ENCODE measurements at regions not wholly inside any gene's neighbourhood (a gene's known extent, or its start where the extent isn't known, plus 50 kb on each side); places are given as distances from the start of the nearest gene placed in this dataset.

- H3K27me3 ChIP-seq = no peaks in the 10 kb centered on the region
- no peaks in the 10 kb centered on the region for H3K4me1 ChIP-seq
- H3K9me3 ChIP-seq = no peaks in the 10 kb centered on the region
- ATAC-seq = no peak
- no peak for DNase-seq
- no peaks in the 10 kb centered on the region for H3K36me3 ChIP-seq (replicated peaks in 1 of 2; ENCODE audit: insufficient read depth in 1 of 2, low read depth in 2 of 2)
- no peak overlapping the region for H3K4me3 ChIP-seq
- H3K27ac ChIP-seq = no peak overlapping the region
- WGBS, 2 donors = 56 to 61% methylated on average over 2 of the region's 2 CpGs
- TF ChIP-seq POLR2A (IDR thresholded peaks at IDR 0.05) (no peak), CTCF (IDR thresholded peaks at IDR 0.05) (no peak)
- intact Hi-C loops (cut with DNase I) = no loop called here
Measured at GRCh38 chr20:23277316-23277715, 73.3 kb upstream of the NXT1 start.

GRCh38 chr20:23273776-23274175, 76.8 kb upstream of the NXT1 start:
- no peak for DNase-seq
- no peak for ATAC-seq
- H3K36me3 ChIP-seq (replicated peaks in 1 of 2; ENCODE audit: insufficient read depth in 1 of 2, low read depth in 2 of 2) = no peaks in the 10 kb centered on the region

GRCh38 chr20:23272176-23273029, 78.2 kb upstream of the NXT1 start:
- intact Hi-C loops (cut with DNase I) = no loop called here
- no peaks in the 10 kb centered on the region for H3K27me3 ChIP-seq
- ATAC-seq = no peak

More at GRCh38 chr20:23273776-23274175, 76.8 kb upstream of the NXT1 start:
- Histone ChIP-seq H3K4me3 (no peak overlapping the region), H3K27me3 (no peaks in the 10 kb centered on the region), H3K4me1 (no peaks in the 10 kb centered on the region), H3K27ac (no peak overlapping the region), H3K9me3 (peaks cover 0 to under 1% (median 0%) of the 10 kb centered on the region in 3 donors)
- TF ChIP-seq CTCF (IDR thresholded peaks at IDR 0.05) (no peak), POLR2A (IDR thresholded peaks at IDR 0.05) (no peak)
- intact Hi-C loops (cut with DNase I) = no loop called here
- WGBS, 2 donors = 60 to 64% methylated on average over 1 to 3 of the region's 3 CpGs

DNA sequence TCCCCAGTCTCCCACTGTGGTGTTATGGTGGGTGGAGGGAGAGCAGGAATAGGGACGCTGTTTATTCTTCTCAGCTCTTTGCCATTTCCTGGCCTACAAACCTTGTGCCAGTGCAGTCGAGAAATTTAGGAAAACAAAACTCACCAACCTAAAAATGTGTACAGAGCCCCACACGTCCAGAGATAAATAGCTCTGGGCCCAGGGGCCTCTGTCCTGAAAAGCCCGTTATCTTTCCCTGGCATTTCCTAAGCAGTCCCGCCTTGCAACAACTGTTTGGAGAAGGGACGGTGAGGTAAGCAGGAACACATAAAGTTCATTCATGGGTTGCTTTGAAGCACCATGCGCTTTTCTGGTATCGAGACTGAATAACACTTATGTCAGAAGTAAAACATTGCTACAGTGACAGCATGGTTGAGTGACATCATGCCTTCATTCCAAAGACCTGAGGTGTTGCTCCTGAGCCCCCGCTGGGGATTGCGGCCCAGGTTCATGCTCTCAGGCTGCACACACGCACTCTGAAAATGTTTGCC, 80.1 kb upstream of the NXT1 start:
- TF ChIP-seq CTCF (IDR thresholded peaks at IDR 0.05) (no peak), POLR2A (IDR thresholded peaks at IDR 0.05) (no peak)
- Histone ChIP-seq H3K27ac (no peak overlapping the region), H3K36me3 (replicated peaks in 1 of 2; ENCODE audit: insufficient read depth in 1 of 2, low read depth in 2 of 2) (no peaks in the 10 kb centered on the region), H3K9me3 (peaks cover 0 to 6% (median 0%) of the 10 kb centered on the region in 3 donors), H3K27me3 (no peaks in the 10 kb centered on the region), H3K4me3 (no peak overlapping the region), H3K4me1 (no peaks in the 10 kb centered on the region)
- intact Hi-C loops (cut with DNase I) = no loop called here
- DNase-seq (no peak), ATAC-seq (no peak)
- WGBS, 2 donors = 39 to 54% methylated on average over 10 to 11 of the region's 11 CpGs

More at GRCh38 chr20:23272176-23273029, 78.2 kb upstream of the NXT1 start:
- no peaks in the 10 kb centered on the region for H3K4me1 ChIP-seq
- H3K27ac ChIP-seq = no peak overlapping the region
- WGBS, 2 donors = 83% methylated on average over 5 to 6 of the region's 6 CpGs
- TF ChIP-seq CTCF (IDR thresholded peaks at IDR 0.05) = no peak
- no peak for TF ChIP-seq POLR2A (IDR thresholded peaks at IDR 0.05)
- no peak overlapping the region for H3K4me3 ChIP-seq
- no peaks in the 10 kb centered on the region for H3K36me3 ChIP-seq (replicated peaks in 1 of 2; ENCODE audit: insufficient read depth in 1 of 2, low read depth in 2 of 2)
- peaks cover 0 to 6% (median 0%) of the 10 kb centered on the region in 3 donors for H3K9me3 ChIP-seq
- DNase-seq = no peak
